ENCODE measurements at regions not wholly inside any gene's neighbourhood (a gene's known extent, or its start where the extent isn't known, plus 50 kb on each side); places are given as distances from the start of the nearest gene placed in this dataset.
"Not testable (repeated sequence)": the region's sequence is repeated elsewhere in the genome, so short reads cannot be mapped to it uniquely, and the experiment has no call there.

DNA sequence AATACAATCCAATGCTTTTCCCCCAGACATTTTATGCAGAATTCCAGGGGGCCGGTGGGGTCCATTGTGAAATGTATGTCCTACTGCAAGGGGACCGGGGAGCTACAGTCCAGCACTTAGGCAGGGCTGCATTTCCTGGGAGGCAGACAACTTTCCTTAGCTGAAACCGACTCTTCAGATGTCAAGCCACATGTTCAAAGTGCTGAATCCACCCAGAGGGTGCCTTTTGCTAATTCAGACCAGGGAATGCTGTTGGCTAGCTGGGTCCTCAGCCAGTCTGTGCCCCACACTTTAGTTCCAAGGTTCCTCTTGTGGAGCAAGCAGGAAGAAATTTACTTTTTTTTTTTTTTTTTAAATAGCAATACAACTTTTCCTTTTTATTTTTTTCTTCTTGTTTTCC lies 219.5 kb upstream of the LRTM1 start:
- DNase-seq: no peak

DNA sequence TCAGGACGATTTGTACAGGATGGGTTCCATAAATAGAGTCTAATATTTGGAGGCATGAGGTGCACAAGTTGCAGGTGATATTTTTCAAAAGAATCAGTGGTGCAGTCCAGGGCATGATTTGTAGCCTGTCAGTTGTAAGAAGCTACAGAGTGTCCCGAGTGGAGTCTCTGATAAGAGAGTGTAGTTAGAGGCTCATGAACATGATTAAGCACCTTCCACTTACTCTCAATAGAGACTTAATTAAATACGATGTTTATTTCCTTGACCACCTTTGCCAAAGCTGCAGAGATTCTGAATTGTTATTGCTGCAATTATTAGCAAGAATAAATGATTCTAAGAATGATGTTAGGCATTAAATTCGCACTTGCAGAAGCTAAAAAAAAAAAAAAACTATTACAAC lies 218.4 kb upstream of the LRTM1 start:
- no peak for DNase-seq

DNA sequence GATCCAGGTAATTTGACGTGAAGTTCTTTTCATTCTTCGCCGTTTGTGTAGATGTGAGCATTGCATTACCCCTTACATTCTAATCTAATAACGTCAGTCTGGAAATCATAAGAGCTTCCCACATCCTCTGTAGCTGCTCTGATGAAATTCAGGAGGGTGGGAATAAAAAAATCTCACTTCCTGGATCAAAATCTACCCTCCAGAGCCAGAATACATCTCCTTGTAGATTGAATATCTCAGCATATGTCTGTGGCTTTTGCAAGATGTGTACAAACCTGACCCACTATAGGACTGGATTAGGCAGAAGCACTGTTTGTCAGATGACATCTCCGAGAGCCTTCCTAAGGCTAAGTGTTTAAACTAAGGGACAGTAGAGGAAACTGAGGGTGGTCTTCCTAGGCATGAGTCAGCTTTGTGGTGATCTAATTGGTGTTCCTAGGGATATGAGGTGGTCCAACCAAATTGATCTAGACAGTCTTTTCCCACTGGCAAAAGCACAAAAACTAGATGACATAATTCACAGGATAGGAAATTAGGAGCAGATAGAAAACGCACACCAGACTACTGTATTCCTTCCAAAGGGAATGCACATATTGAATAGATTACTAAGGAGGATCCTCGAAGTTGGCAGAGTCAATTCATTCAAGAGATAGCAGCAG lies 216.3 kb upstream of the LRTM1 start:
- DNase-seq: no peak

DNA sequence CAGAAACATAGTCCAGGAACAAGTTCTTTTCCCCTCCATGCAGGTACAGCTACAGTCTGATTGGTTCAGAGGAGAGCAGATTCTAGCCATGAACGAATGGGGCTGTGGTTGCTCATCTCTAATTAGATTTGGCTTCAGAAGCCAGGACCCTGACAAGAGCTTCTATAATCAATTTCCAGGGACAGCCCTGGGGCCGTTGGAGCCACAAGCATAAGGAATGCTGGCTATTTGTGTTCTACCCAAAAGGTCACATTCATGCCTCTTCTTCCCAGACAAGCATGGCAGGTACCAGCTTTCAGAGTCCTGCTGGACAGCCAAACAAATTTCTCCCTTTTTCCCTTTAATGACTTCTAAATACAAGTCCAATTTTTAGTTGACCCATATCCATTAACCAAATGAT lies 215.5 kb upstream of the LRTM1 start:
- no peak for DNase-seq

DNA sequence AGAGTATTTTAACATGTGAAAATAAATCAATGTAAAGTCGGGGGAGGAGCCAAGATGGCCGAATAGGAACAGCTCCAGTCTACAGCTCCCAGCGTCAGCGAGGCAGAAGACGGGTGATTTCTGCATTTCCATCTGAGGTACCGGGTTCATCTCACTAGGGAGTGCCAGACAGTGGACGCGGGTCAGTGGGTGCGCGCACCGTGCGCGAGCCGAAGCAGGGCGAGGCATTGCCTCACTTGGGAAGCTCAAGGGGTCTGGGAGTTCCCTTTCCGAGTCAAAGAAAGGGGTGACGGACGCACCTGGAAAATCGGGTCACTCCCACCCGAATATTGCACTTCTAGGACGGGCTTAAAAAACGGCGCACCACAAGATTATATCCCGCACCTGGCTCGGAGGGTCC lies 208.4 kb upstream of the LRTM1 start:
- not testable (repeated sequence) for DNase-seq

DNA sequence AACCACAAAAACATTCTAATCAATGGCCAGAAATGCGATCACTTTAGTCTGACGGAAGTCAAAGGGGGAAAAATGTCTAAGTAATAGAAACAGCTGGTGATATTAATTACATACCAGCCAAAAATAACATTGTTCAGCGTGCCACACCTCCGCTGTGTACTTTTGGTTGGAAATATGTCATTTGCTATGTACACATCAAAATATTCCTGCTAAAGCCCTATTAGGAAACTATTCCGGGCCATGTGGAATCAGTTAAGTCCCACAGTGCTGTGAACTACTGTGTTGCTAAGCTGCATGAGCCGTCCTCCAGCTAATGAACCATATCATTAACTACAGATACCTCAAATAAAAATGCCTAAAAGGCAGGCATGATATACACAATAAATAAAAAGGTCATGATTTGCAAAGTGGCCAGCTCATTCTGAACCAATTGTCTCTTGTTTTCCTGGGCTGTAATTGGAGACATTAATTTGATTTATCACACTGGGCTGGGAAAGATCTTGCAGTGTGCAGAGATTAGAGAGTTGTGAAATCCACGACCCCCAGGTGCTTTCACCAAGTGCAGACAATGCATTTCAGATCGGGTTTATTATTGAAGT lies 200.5 kb upstream of the LRTM1 start:
- peak; percentile 18 to 52 for DNase-seq

DNA sequence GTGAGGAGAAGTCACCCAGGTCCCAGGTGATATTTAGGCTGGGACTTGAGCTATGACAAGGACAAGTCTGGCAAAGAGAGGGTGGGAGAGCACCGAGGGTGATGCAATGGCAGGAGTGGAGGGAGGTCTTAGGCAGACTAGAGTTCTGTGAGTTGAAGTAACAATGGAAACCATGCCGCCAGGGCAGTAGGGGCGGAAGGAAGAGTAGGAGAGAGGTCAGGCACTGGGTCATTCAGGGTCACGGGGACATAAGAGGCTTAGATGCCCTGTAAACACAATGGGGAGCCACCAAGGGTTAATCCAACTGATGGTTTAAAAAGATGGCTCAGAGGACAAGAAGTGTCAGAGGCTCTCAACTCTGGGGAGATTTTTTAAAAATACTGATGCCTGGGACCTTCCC lies 199.7 kb upstream of the LRTM1 start:
- DNase-seq: no peak

DNA sequence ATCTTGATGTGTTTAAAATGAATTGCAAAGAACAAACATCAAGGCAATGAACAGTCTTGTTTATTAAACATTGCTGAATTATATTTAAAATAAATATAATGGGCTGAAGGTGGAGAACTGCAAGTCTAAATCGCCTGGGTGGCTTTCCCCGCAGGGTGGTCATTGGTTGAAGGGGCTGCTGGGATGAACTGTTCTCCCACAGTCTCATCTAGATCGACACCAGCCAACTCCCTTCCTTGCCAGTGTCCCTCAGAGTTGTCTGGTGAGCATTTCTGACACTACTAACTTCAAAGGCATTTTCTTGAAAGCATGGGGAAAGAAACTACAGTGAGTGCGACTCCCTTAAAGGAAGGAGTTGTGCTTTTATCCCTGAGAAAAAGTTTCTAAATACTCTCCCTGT lies 196.5 kb upstream of the LRTM1 start:
- no peak for DNase-seq
